Parathyroid adenoma (tissue), 2 donors: ENCODE measurements at regions not wholly inside any gene's neighbourhood (a gene's known extent, or its start where the extent isn't known, plus 50 kb on each side); places are given as distances from the start of the nearest gene placed in this dataset.

ENCODE experiments used
- H2AFZ ChIP-seq: fragments of 300-600 bp; sonication (generic); one replicate; pipeline ENCODE4 v1.7.0; 2017; ENCODE audit warnings: antibody characterized with exemption, mild to moderate bottlenecking
- H3K27ac ChIP-seq: fragments of 300-600 bp; sonication (generic); one replicate; pipeline ENCODE4 v1.7.0; 2017
- H3K27me3 ChIP-seq: fragments of 300-600 bp; sonication (generic); one replicate; pipeline ENCODE4 v1.7.0; 2017; ENCODE audit warnings: low read length; ENCODE audit not compliant: control insufficient read depth, insufficient read depth
- H3K36me3 ChIP-seq: fragments of 300-600 bp; sonication (generic); one replicate; pipeline ENCODE4 v1.7.0; 2017; ENCODE audit warnings: low read length; ENCODE audit not compliant: control insufficient read depth, insufficient read depth
- H3K4me1 ChIP-seq: fragments of 300-600 bp; sonication (generic); one replicate; pipeline ENCODE4 v1.7.0; 2017; ENCODE audit warnings: control low read depth
- H3K4me2 ChIP-seq: fragments of 300-600 bp; sonication (generic); one replicate; pipeline ENCODE4 v1.7.0; 2017; ENCODE audit warnings: low read length
- H3K4me3 ChIP-seq: fragments of 300-600 bp; sonication (generic); one replicate; pipeline ENCODE4 v1.7.0; 2017; ENCODE audit warnings: low read depth, low read length
- H3K79me2 ChIP-seq: fragments of 300-600 bp; sonication (generic); one replicate; pipeline ENCODE4 v1.7.0; 2017; ENCODE audit warnings: control low read depth
- H3K9ac ChIP-seq: fragments of 300-600 bp; sonication (generic); one replicate; pipeline ENCODE4 v1.7.0; 2017; ENCODE audit warnings: mild to moderate bottlenecking
- H3K9me3 ChIP-seq: fragments of 300-600 bp; sonication (generic); one replicate; pipeline ENCODE4 v1.7.0; 2017; ENCODE audit warnings: low read length; ENCODE audit not compliant: control insufficient read depth
- CTCF ChIP-seq: fragments of 300-600 bp; sonication (generic); IDR thresholded peaks from one replicate; pipeline ENCODE4 v1.7.0; 2017; ENCODE audit warnings: antibody characterized with exemption, mild to moderate bottlenecking
- donor health status: primary hyperparathyroidism.

- Histone ChIP-seq H3K4me1 (no peaks in the 10 kb centered on the region), H3K27me3 (peaks cover 11% of the 10 kb centered on the region), H3K79me2 (no peaks in the 10 kb centered on the region), H3K36me3 (no peaks in the 10 kb centered on the region), H3K4me3 (no peak overlapping the region), H3K9me3 (no peaks in the 10 kb centered on the region), H3K27ac (no peak overlapping the region), H3K9ac (no peak overlapping the region), H2AFZ (no peak overlapping the region), H3K4me2 (no peak overlapping the region)
- TF ChIP-seq CTCF, result no peak
Measured at GRCh38 chr4:1469043-1469442, 62.8 kb upstream of the NKX1-1 start.

GRCh38 chr4:1467581-1468458 is 61.6 kb upstream of the NKX1-1 start:
- peaks cover 8% of the 10 kb centered on the region for H3K27me3 ChIP-seq
- no peaks in the 10 kb centered on the region for H3K79me2 ChIP-seq
- H3K36me3 ChIP-seq, result no peaks in the 10 kb centered on the region
- H3K4me3 ChIP-seq, result no peak overlapping the region
- TF ChIP-seq CTCF, result no peak
- no peaks in the 10 kb centered on the region for H3K4me1 ChIP-seq
- no peak overlapping the region for H3K27ac ChIP-seq
- H2AFZ ChIP-seq, result no peak overlapping the region
- no peak overlapping the region for H3K4me2 ChIP-seq
- no peak overlapping the region for H3K9ac ChIP-seq
- H3K9me3 ChIP-seq, result no peaks in the 10 kb centered on the region

- H3K4me1 ChIP-seq, result no peaks in the 10 kb centered on the region
- no peaks in the 10 kb centered on the region for H3K9me3 ChIP-seq
- no peaks in the 10 kb centered on the region for H3K36me3 ChIP-seq
- H3K27me3 ChIP-seq, result peaks cover 8% of the 10 kb centered on the region
- H3K4me2 ChIP-seq, result no peak overlapping the region
- H3K27ac ChIP-seq, result no peak overlapping the region
- TF ChIP-seq CTCF, result no peak
- no peak overlapping the region for H3K9ac ChIP-seq
- no peaks in the 10 kb centered on the region for H3K79me2 ChIP-seq
- no peak overlapping the region for H2AFZ ChIP-seq
- no peak overlapping the region for H3K4me3 ChIP-seq
Measured at GRCh38 chr4:1466863-1467165, 60.6 kb upstream of the NKX1-1 start.

- H3K27ac ChIP-seq, result no peak overlapping the region
- no peaks in the 10 kb centered on the region for H3K9me3 ChIP-seq
- no peaks in the 10 kb centered on the region for H3K4me1 ChIP-seq
- no peak overlapping the region for H2AFZ ChIP-seq
- H3K79me2 ChIP-seq, result no peaks in the 10 kb centered on the region
- H3K27me3 ChIP-seq, result peaks cover 6% of the 10 kb centered on the region
- H3K9ac ChIP-seq, result no peak overlapping the region
- H3K36me3 ChIP-seq, result no peaks in the 10 kb centered on the region
- H3K4me3 ChIP-seq, result no peak overlapping the region
- no peak for TF ChIP-seq CTCF
- H3K4me2 ChIP-seq, result no peak overlapping the region
Measured at GRCh38 chr4:1466034-1466862, 60.0 kb upstream of the NKX1-1 start.
